Activated CD8-positive, alpha-beta T cell treated with anti-CD3 and anti-CD28 coated beads for 36 hours (primary cell): ENCODE measurements at regions not wholly inside any gene's neighbourhood (a gene's known extent, or its start where the extent isn't known, plus 50 kb on each side); places are given as distances from the start of the nearest gene placed in this dataset.

Experiments used
- ATAC-seq: fragments of 200-7000 bp; cut with Tn5 transposase; one replicate; pipeline ENCODE4 v1.10.0; 2021; ENCODE audit warnings: mild to moderate bottlenecking, moderate library complexity
- CTCF ChIA-PET: fragments of 350-600 bp; sonication (Branson Sonifier 250); formaldehyde crosslinking; loops from one replicate; lab custom pipeline; 2021; ENCODE audit warnings: antibody characterized with exemption; lab: Charles Lee
- POLR2A ChIA-PET: fragments of 350-600 bp; sonication (Branson Sonifier 250); formaldehyde crosslinking; loops from one replicate; lab custom pipeline; 2021; ENCODE audit warnings: antibody characterized with exemption; lab: Charles Lee
- DNase-seq: peaks from one replicate; pipeline ENCODE4 v3.0.0-alpha.2; 2020
- H3K27ac Mint-ChIP-seq: one replicate; pipeline ENCODE4 v1.8.0; 2021; ENCODE audit warnings: mild to moderate bottlenecking, mixed read lengths
- H3K27me3 Mint-ChIP-seq: one replicate; pipeline ENCODE4 v1.8.0; 2021; ENCODE audit warnings: mixed read lengths
- H3K36me3 Mint-ChIP-seq: one replicate; pipeline ENCODE4 v1.8.0; 2021; ENCODE audit warnings: low read depth, mixed read lengths
- H3K4me1 Mint-ChIP-seq: one replicate; pipeline ENCODE4 v1.8.0; 2021; ENCODE audit warnings: low read depth, mixed read lengths
- H3K4me3 Mint-ChIP-seq: one replicate; pipeline ENCODE4 v1.8.0; 2021; ENCODE audit warnings: mild to moderate bottlenecking, moderate library complexity, mixed read lengths
- H3K9me3 Mint-ChIP-seq: one replicate; pipeline ENCODE4 v1.8.0; 2021; ENCODE audit warnings: mixed read lengths
- CTCF ChIP-seq: fragments of 200-600 bp; IDR thresholded peaks from one replicate; pipeline ENCODE4 v1.8.0; 2022; ENCODE audit warnings: antibody characterized with exemption, mild to moderate bottlenecking
- intact Hi-C: fragments of 100-400 bp; cut with micrococcal nuclease; formaldehyde crosslinking; loops from one replicate; pipeline ENCODE4 v1.10.0; 2022

GRCh38 chr9:96175001-96175400 lies 127.0 kb downstream of the HSD17B3 start:
- ChIA-PET CTCF (no interaction called here), POLR2A (no interaction called here)
- Mint-ChIP-seq H3K4me1 (no peaks in the 10 kb centered on the region), H3K4me3 (no peak overlapping the region), H3K9me3 (no peaks in the 10 kb centered on the region), H3K27ac (no peak overlapping the region), H3K27me3 (peaks cover 22% of the 10 kb centered on the region), H3K36me3 (no peaks in the 10 kb centered on the region)
- DNase-seq (no peak), ATAC-seq (no peak)
- intact Hi-C loops, result no loop called here
- TF ChIP-seq CTCF, result no peak

GRCh38 chr9:96174371-96174770 lies 127.6 kb downstream of the HSD17B3 start:
- Mint-ChIP-seq H3K27me3 (peaks cover 22% of the 10 kb centered on the region), H3K27ac (no peak overlapping the region), H3K36me3 (no peaks in the 10 kb centered on the region), H3K4me1 (no peaks in the 10 kb centered on the region), H3K9me3 (no peaks in the 10 kb centered on the region), H3K4me3 (no peak overlapping the region)
- DNase-seq, result no peak
- intact Hi-C loops, result no loop called here
- no peak for TF ChIP-seq CTCF
- no peak for ATAC-seq
- POLR2A ChIA-PET, result no interaction called here
- CTCF ChIA-PET, result no interaction called here

GRCh38 chr9:96173640-96174039 lies 128.3 kb downstream of the HSD17B3 start:
- Mint-ChIP-seq H3K27me3 (peaks cover 20% of the 10 kb centered on the region), H3K36me3 (no peaks in the 10 kb centered on the region), H3K4me1 (no peaks in the 10 kb centered on the region), H3K27ac (no peak overlapping the region), H3K4me3 (no peak overlapping the region), H3K9me3 (no peaks in the 10 kb centered on the region)
- ChIA-PET CTCF (no interaction called here), POLR2A (no interaction called here)
- no peak for ATAC-seq
- intact Hi-C loops, result no loop called here
- no peak for DNase-seq
- no peak for TF ChIP-seq CTCF

GRCh38 chr9:96172797-96173196 lies 129.2 kb downstream of the HSD17B3 start:
- no peaks in the 10 kb centered on the region for H3K9me3 Mint-ChIP-seq
- DNase-seq (no peak), ATAC-seq (no peak)
- intact Hi-C loops, result no loop called here
- ChIA-PET POLR2A (no interaction called here), CTCF (no interaction called here)
- TF ChIP-seq CTCF, result no peak
- H3K4me1 Mint-ChIP-seq, result no peaks in the 10 kb centered on the region
- H3K27me3 Mint-ChIP-seq, result peaks cover 20% of the 10 kb centered on the region
- H3K36me3 Mint-ChIP-seq, result no peaks in the 10 kb centered on the region
- no peak overlapping the region for H3K27ac Mint-ChIP-seq
- no peak overlapping the region for H3K4me3 Mint-ChIP-seq

- ChIA-PET POLR2A (no interaction called here), CTCF (interaction anchor here (1.0 to 1.6 kb wide), 2 partner anchors 10 to 156 kb away, joined by 3 to 4 read pairs; no protein-coding TSS in a partner anchor)
- H3K36me3 Mint-ChIP-seq, result no peaks in the 10 kb centered on the region
- intact Hi-C loops, result no loop called here
- H3K4me3 Mint-ChIP-seq, result no peak overlapping the region
- no peak overlapping the region for H3K27ac Mint-ChIP-seq
- H3K9me3 Mint-ChIP-seq, result no peaks in the 10 kb centered on the region
- ATAC-seq (no peak), DNase-seq (no peak)
- peaks cover 17% of the 10 kb centered on the region for H3K27me3 Mint-ChIP-seq
- TF ChIP-seq CTCF, result no peak
- H3K4me1 Mint-ChIP-seq, result no peaks in the 10 kb centered on the region
Observed at GRCh38 chr9:96171728-96172127, 130.2 kb downstream of the HSD17B3 start.
